HG03378 (cell line): ENCODE measurements at regions not wholly inside any gene's neighbourhood (a gene's known extent, or its start where the extent isn't known, plus 50 kb on each side); places are given as distances from the start of the nearest gene placed in this dataset.

ENCODE experiments used
- ATAC-seq: cut with Tn5 transposase; IDR thresholded peaks from one replicate; pipeline ENCODE4 v1.9.1; 2021; ENCODE audit warnings: mild to moderate bottlenecking, moderate library complexity; ENCODE audit not compliant: unreplicated experiment

DNA sequence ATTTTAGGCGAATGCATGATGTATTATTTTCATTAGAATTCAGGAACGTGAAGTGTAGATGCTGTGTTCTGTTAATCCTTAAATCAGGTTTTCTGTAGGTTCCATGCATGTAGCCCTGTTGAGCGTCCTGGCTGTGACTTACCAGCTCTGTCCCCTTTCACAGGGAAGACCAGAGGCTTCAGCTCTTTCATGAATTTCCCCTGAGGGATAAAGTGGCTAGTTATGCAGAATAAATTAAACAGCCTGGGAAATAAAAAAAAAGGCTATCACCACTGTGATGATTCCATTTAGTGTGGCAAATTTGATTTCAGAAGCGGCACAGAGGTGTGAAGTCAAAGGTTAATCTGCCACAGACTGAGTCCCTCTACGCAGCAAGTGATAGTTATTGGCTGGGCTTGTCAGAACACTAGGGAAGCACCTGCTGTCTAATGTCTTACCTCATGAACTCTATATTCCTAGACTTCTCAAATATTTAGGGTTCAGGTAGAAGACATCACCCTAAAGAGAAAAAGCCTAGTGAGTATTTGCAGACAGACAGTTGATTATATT lies 61.6 kb upstream of the LINC00305 start:
- no peak for ATAC-seq

DNA sequence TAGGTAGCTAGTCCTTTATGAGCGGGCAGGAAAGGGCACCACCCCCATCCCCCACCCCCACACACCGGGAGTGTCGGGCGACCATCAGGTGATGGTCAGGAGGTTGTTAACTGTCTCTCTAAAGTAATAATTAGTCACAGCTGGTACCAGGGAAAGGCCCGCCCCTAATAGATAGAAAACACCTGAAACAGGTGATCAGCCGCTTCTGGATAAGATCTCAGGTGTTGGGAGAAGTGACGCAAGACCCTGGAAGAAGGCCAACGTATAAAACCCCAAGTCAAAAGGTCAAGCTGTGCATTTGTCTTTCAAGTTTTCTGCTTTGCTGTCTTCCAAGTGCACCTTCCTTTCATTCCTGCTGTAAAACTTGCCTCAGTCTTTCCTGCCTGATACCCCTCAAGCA lies 59.6 kb upstream of the LINC00305 start:
- ATAC-seq = no peak

DNA sequence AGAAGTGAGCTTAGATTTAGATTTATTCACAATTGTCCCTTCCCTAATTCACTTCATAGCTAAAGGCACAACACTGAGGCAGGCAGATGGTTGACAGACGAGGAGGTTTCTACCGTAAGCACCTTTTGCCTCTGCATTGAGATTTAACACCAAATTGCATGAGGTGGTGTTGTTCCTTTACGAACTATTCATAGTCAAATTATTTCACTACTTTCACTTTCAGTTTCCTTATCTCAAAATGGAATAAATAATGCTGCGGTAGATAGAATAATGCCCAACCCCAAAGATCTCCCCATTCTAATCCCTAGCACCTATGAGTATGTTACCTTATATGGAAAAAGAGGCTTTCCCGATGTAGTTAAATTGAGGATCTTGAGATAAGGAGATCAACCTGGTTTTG lies 58.9 kb upstream of the LINC00305 start:
- ATAC-seq = no peak

DNA sequence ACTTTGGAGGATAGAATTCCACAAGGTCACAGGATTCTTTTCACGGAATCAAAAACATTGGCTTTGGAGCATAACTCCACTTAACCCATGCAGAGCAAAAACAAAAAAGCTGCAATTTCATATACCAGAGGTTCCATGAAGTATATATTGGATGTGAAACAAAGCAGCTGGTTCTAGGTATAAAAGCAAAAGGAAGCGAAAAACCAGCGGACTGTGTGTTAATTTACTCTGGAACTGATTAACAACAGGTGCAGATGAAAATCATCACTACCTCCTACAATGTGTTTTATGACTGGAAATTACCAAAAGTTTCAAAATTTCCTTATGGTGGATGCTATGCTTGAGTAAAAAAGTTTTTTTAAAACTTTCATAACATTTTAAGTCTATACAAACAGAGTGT lies 54.4 kb upstream of the LINC00305 start:
- no peak for ATAC-seq

DNA sequence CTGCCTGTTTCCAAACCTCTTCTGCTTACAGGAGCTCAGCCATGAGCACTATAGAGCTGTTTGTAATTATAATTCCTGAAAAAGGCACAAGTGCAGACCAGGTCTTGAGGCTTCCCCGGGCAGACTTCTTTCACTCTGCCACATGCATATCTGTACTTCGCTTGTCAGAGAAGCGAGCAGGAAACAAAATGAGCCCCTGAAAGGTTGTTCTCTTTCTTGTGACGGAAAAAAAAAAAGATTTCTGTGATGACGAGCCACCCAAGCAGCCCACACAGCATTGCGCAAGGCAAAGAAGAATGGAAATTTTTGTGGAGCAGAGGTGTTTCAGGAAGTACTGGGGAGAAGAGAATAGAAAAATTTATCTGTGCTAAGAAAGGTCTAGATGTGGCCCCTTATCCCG lies 54.0 kb upstream of the LINC00305 start:
- no peak for ATAC-seq

DNA sequence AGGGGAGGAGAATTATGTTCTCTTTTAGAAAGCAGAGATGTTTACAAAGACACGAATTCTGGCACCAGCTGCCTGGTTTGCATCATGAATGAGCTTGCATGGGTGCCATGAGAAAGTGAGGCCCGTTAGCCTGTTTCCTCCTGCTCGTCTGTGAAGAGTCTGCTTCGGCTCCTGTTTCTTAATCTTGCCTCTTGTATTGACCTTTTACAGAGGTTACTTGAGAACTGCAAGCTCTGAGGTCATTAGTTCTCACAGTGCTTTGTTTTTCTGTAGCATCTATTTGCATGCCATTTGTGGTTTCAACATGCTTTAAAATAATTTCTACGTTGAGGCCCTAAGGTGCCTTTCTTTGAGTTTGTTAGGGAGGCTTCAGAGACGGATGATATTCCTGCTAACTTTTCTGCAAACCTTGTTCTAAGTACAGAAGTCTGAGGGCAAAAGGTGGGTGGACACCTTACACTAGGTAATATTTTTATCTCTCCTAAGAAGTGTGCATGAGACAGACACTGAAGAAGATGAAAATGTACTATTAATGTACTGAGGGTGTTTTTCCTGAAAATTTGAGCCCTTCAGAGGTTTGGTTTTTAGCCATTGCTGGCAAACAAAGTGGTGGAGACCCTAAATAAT lies 53.4 kb upstream of the LINC00305 start:
- ATAC-seq = no peak

DNA sequence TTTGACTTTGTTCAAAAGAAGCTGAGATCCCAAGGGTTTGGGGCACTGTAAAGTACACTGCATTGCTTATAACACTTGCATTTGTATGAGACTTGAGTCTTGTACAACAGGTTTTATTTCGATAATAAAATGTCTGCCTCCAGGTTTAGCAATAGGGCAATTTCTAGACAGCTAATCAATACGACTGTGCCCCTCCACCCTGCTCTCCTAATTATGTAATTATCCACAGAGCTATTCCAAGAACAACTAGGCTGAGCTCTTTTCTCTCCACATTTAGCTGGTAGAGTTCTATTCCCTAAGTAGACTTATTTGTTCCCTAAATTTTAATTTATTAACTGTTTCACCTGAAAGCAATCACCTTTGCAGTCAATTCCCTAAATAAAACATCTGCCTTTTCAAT lies 52.9 kb upstream of the LINC00305 start:
- ATAC-seq = no peak

DNA sequence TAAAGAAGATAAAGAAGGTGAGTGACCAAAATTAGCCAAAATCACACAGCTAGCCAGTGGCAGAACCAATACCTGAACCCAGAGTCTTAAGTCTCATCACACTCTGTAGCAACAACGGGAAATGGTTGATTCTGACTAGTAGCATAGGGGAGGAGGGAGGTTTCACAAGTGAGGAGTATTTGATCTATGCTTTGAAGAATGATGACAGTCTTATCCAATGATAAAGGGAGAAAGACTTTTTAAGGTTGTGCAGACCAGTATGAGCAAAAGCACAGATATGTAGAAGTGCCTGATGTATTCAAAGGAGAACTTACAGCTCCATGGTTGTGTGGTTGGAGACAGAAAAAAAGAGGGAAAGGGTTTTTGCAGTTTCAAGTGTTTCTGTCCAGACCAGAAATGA lies 50.7 kb upstream of the LINC00305 start:
- ATAC-seq = no peak
